Neural cell (in vitro differentiated cells): ENCODE measurements at regions not wholly inside any gene's neighbourhood (a gene's known extent, or its start where the extent isn't known, plus 50 kb on each side); places are given as distances from the start of the nearest gene placed in this dataset.

ENCODE experiments used
- EP300 ChIP-seq: fragments of 450-650 bp; conservative IDR thresholded peaks from 2 replicates; pipeline ENCODE4 v1.6.1; 2014; ENCODE audit warnings: antibody characterized with exemption, mild to moderate bottlenecking, moderate library complexity; ENCODE audit not compliant: poor library complexity, severe bottlenecking
- EZH2 ChIP-seq: fragments of 200-600, 300-800 bp; shearing (Covaris generic), sonication (generic); IDR thresholded peaks from 2 replicates; pipeline ENCODE4 v1.6.1; 2014; ENCODE audit warnings: antibody characterized with exemption, low read length, borderline replicate concordance, mild to moderate bottlenecking; ENCODE audit not compliant: insufficient read depth, poor library complexity, severe bottlenecking
- MXI1 ChIP-seq: fragments of 450-650 bp; conservative IDR thresholded peaks from 2 replicates; pipeline ENCODE4 v1.6.1; 2014; ENCODE audit warnings: antibody characterized with exemption, mild to moderate bottlenecking; ENCODE audit not compliant: poor library complexity, severe bottlenecking
- POLR2AphosphoS5 ChIP-seq: IDR thresholded peaks from 2 replicates; pipeline ENCODE4 v1.6.1; 2012
- SMC3 ChIP-seq: fragments of 450-650 bp; conservative IDR thresholded peaks from 2 replicates; pipeline ENCODE4 v1.6.1; 2014; ENCODE audit warnings: antibody characterized with exemption, mild to moderate bottlenecking, moderate library complexity; ENCODE audit not compliant: poor library complexity
- TAF1 ChIP-seq: IDR thresholded peaks from 2 replicates; pipeline ENCODE4 v1.6.1; 2012; ENCODE audit warnings: low read depth
- TF ChIP-seq, protein P1 (sequence below): fragments of 450-650 bp; IDR thresholded peaks from 2 replicates; pipeline ENCODE4 v1.5.1; 2014; ENCODE audit warnings: antibody characterized with exemption, mild to moderate bottlenecking, moderate library complexity; ENCODE audit not compliant: poor library complexity, severe bottlenecking

DNA sequence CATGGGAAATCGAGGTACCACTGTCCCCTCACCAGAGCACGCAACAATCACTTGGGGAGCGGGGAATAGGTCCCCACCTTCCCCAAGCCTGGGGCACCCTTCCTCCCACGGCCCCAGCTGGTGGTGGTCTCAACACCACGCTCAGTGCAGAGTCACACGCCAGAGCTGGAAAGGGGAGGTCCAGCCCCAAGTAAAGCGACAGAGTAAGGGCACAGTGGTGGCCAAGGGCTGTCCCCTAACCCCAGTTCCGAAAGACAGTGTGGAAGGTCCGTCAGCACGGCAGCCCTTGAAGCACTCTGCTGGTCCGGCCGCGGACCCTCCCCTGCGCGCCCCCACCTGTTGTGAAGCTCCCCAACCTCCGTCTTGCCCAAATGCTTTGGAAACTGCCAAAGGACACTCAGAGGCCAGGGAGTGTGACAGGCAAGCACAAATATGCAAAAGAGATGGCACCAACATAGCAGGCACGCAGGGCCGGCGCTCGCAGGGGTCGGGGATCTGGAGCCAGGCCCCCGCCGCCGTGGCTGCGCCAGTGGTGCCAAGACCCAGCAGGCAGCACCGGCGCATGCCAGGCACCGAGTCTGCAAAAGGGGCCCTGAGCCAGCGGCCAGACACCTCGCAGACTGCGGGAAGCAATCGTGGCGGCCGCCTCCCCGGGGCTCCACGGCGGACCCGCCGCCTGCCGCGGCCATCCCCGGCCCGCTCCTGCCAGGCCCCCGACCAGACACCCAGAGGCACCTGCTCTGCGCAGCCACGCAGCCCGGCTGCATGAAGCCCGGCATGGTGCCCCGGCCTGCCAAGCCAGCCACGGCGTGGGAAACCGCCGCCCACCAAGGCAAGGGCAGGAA is 51.6 kb upstream of the SRRM3 start:
- TF ChIP-seq, protein P1, sequence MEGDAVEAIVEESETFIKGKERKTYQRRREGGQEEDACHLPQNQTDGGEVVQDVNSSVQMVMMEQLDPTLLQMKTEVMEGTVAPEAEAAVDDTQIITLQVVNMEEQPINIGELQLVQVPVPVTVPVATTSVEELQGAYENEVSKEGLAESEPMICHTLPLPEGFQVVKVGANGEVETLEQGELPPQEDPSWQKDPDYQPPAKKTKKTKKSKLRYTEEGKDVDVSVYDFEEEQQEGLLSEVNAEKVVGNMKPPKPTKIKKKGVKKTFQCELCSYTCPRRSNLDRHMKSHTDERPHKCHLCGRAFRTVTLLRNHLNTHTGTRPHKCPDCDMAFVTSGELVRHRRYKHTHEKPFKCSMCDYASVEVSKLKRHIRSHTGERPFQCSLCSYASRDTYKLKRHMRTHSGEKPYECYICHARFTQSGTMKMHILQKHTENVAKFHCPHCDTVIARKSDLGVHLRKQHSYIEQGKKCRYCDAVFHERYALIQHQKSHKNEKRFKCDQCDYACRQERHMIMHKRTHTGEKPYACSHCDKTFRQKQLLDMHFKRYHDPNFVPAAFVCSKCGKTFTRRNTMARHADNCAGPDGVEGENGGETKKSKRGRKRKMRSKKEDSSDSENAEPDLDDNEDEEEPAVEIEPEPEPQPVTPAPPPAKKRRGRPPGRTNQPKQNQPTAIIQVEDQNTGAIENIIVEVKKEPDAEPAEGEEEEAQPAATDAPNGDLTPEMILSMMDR = no peak
- no peak for TF ChIP-seq POLR2AphosphoS5
- no peak for TF ChIP-seq TAF1
- TF ChIP-seq EZH2 = no peak
- TF ChIP-seq SMC3 = no peak
- TF ChIP-seq EP300 = no peak
- no peak for TF ChIP-seq MXI1
